PFSK-1 (cell line): ENCODE measurements at regions not wholly inside any gene's neighbourhood (a gene's known extent, or its start where the extent isn't known, plus 50 kb on each side); places are given as distances from the start of the nearest gene placed in this dataset.

Experiments
- POLR2AphosphoS5 ChIP-seq: IDR thresholded peaks from 2 replicates; pipeline ENCODE4 v1.6.1; 2012; ENCODE audit warnings: low read depth, mild to moderate bottlenecking, control low read depth, low read length, moderate library complexity
- REST ChIP-seq, 2 experiments: IDR thresholded peaks; 2 replicates each; pipeline versions ENCODE4 v1.6.1 to v1.8.0; 2011 to 2012; ENCODE audit warnings: low read depth in 2 of 2, low read length in 2 of 2, control low read depth in 1 of 2, inconsistent platforms in 1 of 2, mild to moderate bottlenecking in 1 of 2, moderate library complexity in 1 of 2; ENCODE audit not compliant: insufficient read depth in 1 of 2

- TF ChIP-seq POLR2AphosphoS5 (no peak), REST (IDR thresholded peaks at IDR 0.05; ENCODE audit: insufficient read depth in 1 of 2, low read depth in 2 of 2, low read length in 2 of 2) (no peak)
These were observed 169.5 kb upstream of the UMPS start for GRCh38 chr3:124560666-124561215.
